Kidney epithelial cell (primary cell): ENCODE measurements at regions not wholly inside any gene's neighbourhood (a gene's known extent, or its start where the extent isn't known, plus 50 kb on each side); places are given as distances from the start of the nearest gene placed in this dataset.

Source experiments
- DNase-seq: peaks from one replicate; pipeline ENCODE4 v3.0.0-alpha.2; 2010; ENCODE audit warnings: low read depth
- H3K27me3 ChIP-seq: 2 replicates; pipeline ENCODE4 v1.6.0; 2011; ENCODE audit warnings: low read length; ENCODE audit not compliant: control insufficient read depth, insufficient read depth
- H3K36me3 ChIP-seq: 2 replicates; pipeline ENCODE4 v1.5.1; 2011; ENCODE audit warnings: low read length; ENCODE audit not compliant: control insufficient read depth, insufficient read depth
- H3K4me3 ChIP-seq: 2 replicates; pipeline ENCODE4 v1.5.1; 2011; ENCODE audit warnings: low read depth, mild to moderate bottlenecking, control low read depth, low read length
- CTCF ChIP-seq: IDR thresholded peaks from 2 replicates; pipeline ENCODE4 v1.5.1; 2011; ENCODE audit warnings: mild to moderate bottlenecking, moderate library complexity, low read length, control low read depth, inconsistent platforms; ENCODE audit not compliant: insufficient read depth, poor library complexity, severe bottlenecking

- H3K4me3 ChIP-seq = no peak overlapping the region
- no peak for TF ChIP-seq CTCF
- no peaks in the 10 kb centered on the region for H3K36me3 ChIP-seq
- H3K27me3 ChIP-seq = no peaks in the 10 kb centered on the region
- no peak for DNase-seq
Measured at GRCh38 chr6:140285998-140286690, 911.7 kb upstream of the CITED2 start.

- TF ChIP-seq CTCF = no peak
- Histone ChIP-seq H3K27me3 (no peaks in the 10 kb centered on the region), H3K4me3 (no peak overlapping the region), H3K36me3 (no peaks in the 10 kb centered on the region)
- no peak for DNase-seq
Measured at GRCh38 chr6:140285471-140285870, 911.0 kb upstream of the CITED2 start.

- Histone ChIP-seq H3K4me3 (no peak overlapping the region), H3K27me3 (no peaks in the 10 kb centered on the region)
- no peak for TF ChIP-seq CTCF
Measured at GRCh38 chr6:140284871-140285270, 910.4 kb upstream of the CITED2 start.

GRCh38 chr6:140283197-140283596, 908.7 kb upstream of the CITED2 start:
- no peak for DNase-seq
- Histone ChIP-seq H3K4me3 (no peak overlapping the region), H3K27me3 (no peaks in the 10 kb centered on the region), H3K36me3 (no peaks in the 10 kb centered on the region)
- no peak for TF ChIP-seq CTCF

More at GRCh38 chr6:140284871-140285270, 910.4 kb upstream of the CITED2 start:
- no peak for DNase-seq
- H3K36me3 ChIP-seq = no peaks in the 10 kb centered on the region

GRCh38 chr6:140281767-140282166, 907.3 kb upstream of the CITED2 start:
- DNase-seq = no peak
- no peak for TF ChIP-seq CTCF
- Histone ChIP-seq H3K36me3 (no peaks in the 10 kb centered on the region), H3K27me3 (no peaks in the 10 kb centered on the region), H3K4me3 (no peak overlapping the region)

GRCh38 chr6:140281236-140281635, 906.8 kb upstream of the CITED2 start:
- Histone ChIP-seq H3K36me3 (no peaks in the 10 kb centered on the region), H3K27me3 (no peaks in the 10 kb centered on the region), H3K4me3 (no peak overlapping the region)
- DNase-seq = peak; percentile 16
- TF ChIP-seq CTCF = no peak
